ENCODE measurements at regions not wholly inside any gene's neighbourhood (a gene's known extent, or its start where the extent isn't known, plus 50 kb on each side); places are given as distances from the start of the nearest gene placed in this dataset.

DNA sequence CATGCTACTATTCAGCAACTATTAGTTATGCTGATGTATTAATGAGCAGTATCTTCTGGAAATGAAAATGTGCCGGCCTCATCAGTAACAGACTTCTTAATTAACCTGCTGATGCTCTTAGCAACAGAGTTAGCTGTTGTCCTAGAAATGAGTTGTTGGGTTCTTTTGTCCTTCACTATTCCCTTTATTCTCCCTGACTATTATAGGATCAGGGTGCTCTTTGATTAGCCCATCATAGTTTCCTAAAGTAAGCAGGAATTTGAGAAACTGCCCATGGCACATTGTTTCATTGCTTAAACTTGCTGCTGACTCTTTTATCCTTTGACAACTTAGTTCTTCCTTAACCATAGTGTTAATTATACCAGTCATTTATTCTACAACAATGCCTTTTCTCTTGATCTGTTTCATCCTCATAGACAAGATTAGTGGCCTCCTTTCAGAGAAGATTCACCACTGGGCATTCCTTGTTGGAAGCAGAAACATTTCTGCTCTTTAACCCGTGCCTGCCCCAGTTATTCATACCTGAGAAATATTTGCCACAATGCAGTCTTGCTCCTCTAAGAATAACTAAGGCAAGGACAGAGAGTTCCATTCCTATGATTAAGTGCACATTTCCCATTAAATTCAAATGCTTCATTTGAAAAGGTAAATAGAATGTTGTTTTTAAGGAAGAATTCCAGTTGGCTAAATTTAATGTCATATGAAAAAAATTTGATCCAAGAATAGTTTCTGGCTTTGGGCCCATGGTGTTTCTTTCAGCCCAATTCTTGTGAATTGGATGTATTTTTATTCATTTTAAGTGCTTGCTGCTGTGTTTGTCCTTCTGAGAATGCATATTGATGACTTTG, 573.3 kb upstream of the TBL1XR1 start:
- ChIA-PET CTCF (no interaction called here), POLR2A (ENCODE audit: unreplicated experiment) (interaction anchor here (0.7 kb wide), 1 partner anchor 369 kb away, joined by 4 read pairs; no protein-coding TSS in a partner anchor)
- BruUV-seq (replicated peaks): no TSS peak

GRCh38 chr3:177771780-177772179, 574.5 kb upstream of the TBL1XR1 start:
- no peaks in the 10 kb centered on the region for H3K27me3 ChIP-seq (ENCODE audit: insufficient read depth, low read depth)
- no peaks in the 10 kb centered on the region for H4K20me1 ChIP-seq (ENCODE audit: insufficient read depth)
- H3K9me3 ChIP-seq (ENCODE audit: insufficient read depth, low read depth): peaks cover 10% of the 10 kb centered on the region
- DNase-seq: no peak
- H3K9me2 ChIP-seq (ENCODE audit: insufficient read depth): no peaks in the 10 kb centered on the region
- no peak overlapping the region for H3K4me2 ChIP-seq
- no peak for TF ChIP-seq EZH2 (IDR thresholded peaks at IDR 0.05; ENCODE audit: low read depth)
- TF ChIP-seq CTCF (conservative IDR thresholded peaks at IDR 0.05): no peak
- peaks cover 12% of the 10 kb centered on the region; the same call in 1 of the 2 replicates for H3F3A ChIP-seq (ENCODE audit: insufficient read depth, low read depth)
- no peaks in the 10 kb centered on the region for H3K36me3 ChIP-seq (ENCODE audit: low read depth)
- POLR2A ChIA-PET (ENCODE audit: unreplicated experiment): interaction anchor here (0.6 kb wide), 1 partner anchor 613 kb away, joined by 3 read pairs; no protein-coding TSS in a partner anchor
- H3K4me1 ChIP-seq (replicated peaks; ENCODE audit: insufficient read depth): peaks cover 30% of the 10 kb centered on the region
- H3K27ac ChIP-seq: no peak overlapping the region
- intact Hi-C loops (cut with micrococcal nuclease; ENCODE audit: unreplicated experiment): no loop called here
- CTCF ChIA-PET: no interaction called here
- H3K4me3 ChIP-seq: no peak overlapping the region
- no peak overlapping the region for H2AFZ ChIP-seq
- BruUV-seq (replicated peaks): no TSS peak
- H3K79me2 ChIP-seq (ENCODE audit: low read depth): no peaks in the 10 kb centered on the region

More for the DNA sequence above, 573.3 kb upstream of the TBL1XR1 start:
- Histone ChIP-seq H3K36me3 (ENCODE audit: low read depth) (no peaks in the 10 kb centered on the region), H2AFZ (no peak overlapping the region), H3K4me2 (no peak overlapping the region), H3K27me3 (ENCODE audit: insufficient read depth, low read depth) (no peaks in the 10 kb centered on the region), H3K79me2 (ENCODE audit: low read depth) (no peaks in the 10 kb centered on the region), H3K4me3 (no peak overlapping the region), H4K20me1 (ENCODE audit: insufficient read depth) (no peaks in the 10 kb centered on the region), H3K9me2 (ENCODE audit: insufficient read depth) (no peaks in the 10 kb centered on the region), H3F3A (ENCODE audit: insufficient read depth, low read depth) (peaks cover under 1% of the 10 kb centered on the region; the same call in 1 of the 2 replicates), H3K4me1 (replicated peaks; ENCODE audit: insufficient read depth) (peaks cover 18% of the 10 kb centered on the region), H3K9me3 (ENCODE audit: insufficient read depth, low read depth) (peaks cover 10% of the 10 kb centered on the region), H3K27ac (0 out of 2 replicates have a peak overlapping the region, but pooled peaks have one; percentile 0)
- intact Hi-C loops (cut with micrococcal nuclease; ENCODE audit: unreplicated experiment): no loop called here
- TF ChIP-seq CTCF (conservative IDR thresholded peaks at IDR 0.05) (no peak), EZH2 (IDR thresholded peaks at IDR 0.05; ENCODE audit: low read depth) (no peak)
- peak; percentile 16 to 65 for DNase-seq

- Histone ChIP-seq H3K27me3 (ENCODE audit: insufficient read depth, low read depth) (no peaks in the 10 kb centered on the region), H3F3A (ENCODE audit: insufficient read depth, low read depth) (peaks cover 21% of the 10 kb centered on the region; the same call in 1 of the 2 replicates), H3K4me1 (replicated peaks; ENCODE audit: insufficient read depth) (peaks cover 39% of the 10 kb centered on the region), H3K36me3 (ENCODE audit: low read depth) (no peaks in the 10 kb centered on the region), H3K4me2 (no peak overlapping the region), H3K9me2 (ENCODE audit: insufficient read depth) (no peaks in the 10 kb centered on the region), H3K27ac (no peak overlapping the region), H3K79me2 (ENCODE audit: low read depth) (no peaks in the 10 kb centered on the region), H3K4me3 (no peak overlapping the region), H4K20me1 (ENCODE audit: insufficient read depth) (no peaks in the 10 kb centered on the region), H3K9me3 (ENCODE audit: insufficient read depth, low read depth) (peaks cover 10% of the 10 kb centered on the region), H2AFZ (no peak overlapping the region)
- ChIA-PET CTCF (interaction anchor here (0.5 kb wide), 1 partner anchor 12 kb away, joined by 4 read pairs; no protein-coding TSS in a partner anchor), POLR2A (ENCODE audit: unreplicated experiment) (no interaction called here)
- no peak for DNase-seq
- BruUV-seq (replicated peaks): no TSS peak
- TF ChIP-seq CTCF (conservative IDR thresholded peaks at IDR 0.05): no peak
- no peak for TF ChIP-seq EZH2 (IDR thresholded peaks at IDR 0.05; ENCODE audit: low read depth)
- intact Hi-C loops (cut with micrococcal nuclease; ENCODE audit: unreplicated experiment): no loop called here
Observed at GRCh38 chr3:177772908-177773557, 575.8 kb upstream of the TBL1XR1 start.

Measured in PC-9 (cell line).